Gastroesophageal sphincter (tissue), 3 donors: ENCODE measurements at regions not wholly inside any gene's neighbourhood (a gene's known extent, or its start where the extent isn't known, plus 50 kb on each side); places are given as distances from the start of the nearest gene placed in this dataset.

Source experiments
- POLR2A ChIP-seq, 2 donors: fragments of 450-650 bp; IDR thresholded peaks; one replicate each; pipeline ENCODE4 v1.6.1; 2017; ENCODE audit warnings: antibody characterized with exemption in 2 of 2, mild to moderate bottlenecking in 2 of 2, moderate library complexity in 1 of 2
- TF ChIP-seq, protein P1 (sequence below), 4 experiments: fragments of 200-600 bp in 2 of 4; fragments of 450-650 bp in 2 of 4; sonication (generic) in 1 of 4; IDR thresholded peaks; one replicate each; pipeline ENCODE4 v1.5.1; 2017 to 2019; ENCODE audit warnings: antibody characterized with exemption in 4 of 4, mild to moderate bottlenecking in 2 of 4, moderate library complexity in 2 of 4

DNA sequence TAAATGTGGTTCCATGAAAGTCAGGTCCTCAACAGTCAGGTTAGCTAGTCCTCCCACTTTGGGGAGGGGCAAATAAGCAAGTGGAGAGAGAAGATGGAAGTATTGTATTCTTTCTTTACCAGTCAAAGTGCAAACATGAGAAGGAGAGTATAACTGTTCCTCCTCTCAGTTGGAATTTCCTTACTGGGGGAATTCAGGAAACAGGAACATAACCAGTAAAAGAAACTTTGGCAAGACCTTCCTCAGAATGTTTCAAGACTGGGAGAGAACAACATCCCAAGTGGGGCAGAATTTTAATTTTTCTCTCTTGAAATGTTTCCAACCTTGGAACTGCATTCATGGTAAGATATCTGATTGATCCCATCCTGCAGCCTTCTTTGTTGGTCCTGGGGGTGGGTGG, 552.4 kb upstream of the TNP1 start:
- TF ChIP-seq, protein P1, sequence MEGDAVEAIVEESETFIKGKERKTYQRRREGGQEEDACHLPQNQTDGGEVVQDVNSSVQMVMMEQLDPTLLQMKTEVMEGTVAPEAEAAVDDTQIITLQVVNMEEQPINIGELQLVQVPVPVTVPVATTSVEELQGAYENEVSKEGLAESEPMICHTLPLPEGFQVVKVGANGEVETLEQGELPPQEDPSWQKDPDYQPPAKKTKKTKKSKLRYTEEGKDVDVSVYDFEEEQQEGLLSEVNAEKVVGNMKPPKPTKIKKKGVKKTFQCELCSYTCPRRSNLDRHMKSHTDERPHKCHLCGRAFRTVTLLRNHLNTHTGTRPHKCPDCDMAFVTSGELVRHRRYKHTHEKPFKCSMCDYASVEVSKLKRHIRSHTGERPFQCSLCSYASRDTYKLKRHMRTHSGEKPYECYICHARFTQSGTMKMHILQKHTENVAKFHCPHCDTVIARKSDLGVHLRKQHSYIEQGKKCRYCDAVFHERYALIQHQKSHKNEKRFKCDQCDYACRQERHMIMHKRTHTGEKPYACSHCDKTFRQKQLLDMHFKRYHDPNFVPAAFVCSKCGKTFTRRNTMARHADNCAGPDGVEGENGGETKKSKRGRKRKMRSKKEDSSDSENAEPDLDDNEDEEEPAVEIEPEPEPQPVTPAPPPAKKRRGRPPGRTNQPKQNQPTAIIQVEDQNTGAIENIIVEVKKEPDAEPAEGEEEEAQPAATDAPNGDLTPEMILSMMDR (IDR thresholded peaks at IDR 0.05), result no peak
- no peak for TF ChIP-seq POLR2A (IDR thresholded peaks at IDR 0.05)
